HG03135 (cell line): ENCODE measurements at regions not wholly inside any gene's neighbourhood (a gene's known extent, or its start where the extent isn't known, plus 50 kb on each side); places are given as distances from the start of the nearest gene placed in this dataset.
"Not testable (repeated sequence)": the region's sequence is repeated elsewhere in the genome, so short reads cannot be mapped to it uniquely, and the experiment has no call there.

Source experiments
- ATAC-seq: cut with Tn5 transposase; IDR thresholded peaks from one replicate; pipeline ENCODE4 v1.9.1; 2021; ENCODE audit warnings: mild to moderate bottlenecking, moderate library complexity; ENCODE audit not compliant: unreplicated experiment

- no peak for ATAC-seq
Observed at GRCh38 chr14:62455446-62455845, 589.8 kb downstream of the KCNH5 start.

GRCh38 chr14:62462988-62463387 is 582.3 kb downstream of the KCNH5 start:
- no peak for ATAC-seq

GRCh38 chr14:62468946-62469345 is 576.3 kb downstream of the KCNH5 start:
- ATAC-seq: no peak

- ATAC-seq: no peak
Observed at GRCh38 chr14:62470935-62471334, 574.3 kb downstream of the KCNH5 start.

GRCh38 chr14:62491146-62491545 is 554.1 kb downstream of the KCNH5 start:
- no peak for ATAC-seq

- ATAC-seq: no peak
Observed at GRCh38 chr14:62497708-62498107, 547.5 kb downstream of the KCNH5 start.

GRCh38 chr14:62501021-62501750 is 544.1 kb downstream of the KCNH5 start:
- ATAC-seq: no peak

GRCh38 chr14:62505045-62505444 is 540.2 kb downstream of the KCNH5 start:
- ATAC-seq: no peak

- not testable (repeated sequence) for ATAC-seq
Observed at GRCh38 chr14:62521309-62521708, 523.9 kb downstream of the KCNH5 start.

- ATAC-seq: no peak
Observed at GRCh38 chr14:62528296-62528695, 517.0 kb downstream of the KCNH5 start.

GRCh38 chr14:62532181-62532580 is 513.1 kb downstream of the KCNH5 start:
- no peak for ATAC-seq

GRCh38 chr14:62546862-62547474 is 498.3 kb downstream of the KCNH5 start:
- no peak for ATAC-seq

- no peak for ATAC-seq
Observed at GRCh38 chr14:62557416-62557815, 487.8 kb downstream of the KCNH5 start.

- no peak for ATAC-seq
Observed at GRCh38 chr14:62558451-62558850, 486.8 kb downstream of the KCNH5 start.

GRCh38 chr14:62585247-62585646 is 460.0 kb downstream of the KCNH5 start:
- no peak for ATAC-seq

GRCh38 chr14:62592877-62593276 is 452.4 kb downstream of the KCNH5 start:
- ATAC-seq: no peak

GRCh38 chr14:62597143-62597542 is 448.1 kb downstream of the KCNH5 start:
- no peak for ATAC-seq

- no peak for ATAC-seq
Observed at GRCh38 chr14:62599616-62600385, 445.5 kb downstream of the KCNH5 start.

GRCh38 chr14:62602712-62603111 is 442.5 kb downstream of the KCNH5 start:
- ATAC-seq: no peak

- ATAC-seq: no peak
Observed at GRCh38 chr14:62604524-62604923, 440.7 kb downstream of the KCNH5 start.

GRCh38 chr14:62614122-62614521 is 431.1 kb downstream of the KCNH5 start:
- ATAC-seq: no peak

GRCh38 chr14:62616668-62617067 is 428.6 kb downstream of the KCNH5 start:
- ATAC-seq: no peak
